SH-SY5Y (cell line): ENCODE measurements at regions not wholly inside any gene's neighbourhood (a gene's known extent, or its start where the extent isn't known, plus 50 kb on each side); places are given as distances from the start of the nearest gene placed in this dataset.
A peak's percentile ranks its signal among the peaks of the same experiment; 100 is the strongest.

ENCODE experiments used
- GATA2 ChIP-seq: IDR thresholded peaks from 2 replicates; pipeline ENCODE4 v1.6.1; 2011; ENCODE audit warnings: mild to moderate bottlenecking, low read depth, low read length
- GATA3 ChIP-seq: IDR thresholded peaks from 2 replicates; pipeline ENCODE4 v1.6.1; 2011; ENCODE audit warnings: low read depth, mild to moderate bottlenecking, low read length, moderate library complexity

DNA sequence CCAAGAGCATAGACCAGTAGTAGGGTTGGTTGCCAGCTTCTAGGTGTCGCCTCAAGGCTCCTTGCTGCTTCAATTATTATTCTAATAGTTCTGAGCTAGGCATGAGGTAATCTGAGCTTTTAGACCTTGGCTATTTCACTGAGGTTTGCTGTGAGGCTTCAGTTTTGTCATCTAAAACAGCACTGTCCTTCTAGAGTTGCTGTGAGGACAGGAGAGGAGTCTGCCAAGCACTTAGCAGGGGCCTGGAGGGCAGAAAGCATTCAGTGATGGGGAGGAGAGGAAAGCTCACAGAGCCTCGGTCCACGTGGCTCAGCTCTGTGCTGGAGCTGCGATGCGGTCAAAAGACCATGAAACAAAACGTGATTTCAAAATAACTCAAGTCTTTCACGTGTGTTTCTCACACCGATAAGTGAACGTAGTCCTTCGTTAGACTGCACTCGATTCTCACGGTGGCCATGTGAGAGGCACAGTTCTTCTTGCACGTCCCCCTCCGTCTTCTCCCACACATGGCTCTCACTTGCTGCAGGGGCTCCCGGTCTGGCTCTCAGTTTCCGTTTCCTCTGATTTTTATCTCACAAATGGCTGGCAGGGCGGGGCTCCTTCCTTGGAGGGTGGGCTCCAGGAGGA lies 113.7 kb downstream of the B3GNT2 start:
- TF ChIP-seq GATA3 (0 out of 2 replicates have a peak, but pooled peaks have one; percentile 37), GATA2 (peak; percentile 83)

DNA sequence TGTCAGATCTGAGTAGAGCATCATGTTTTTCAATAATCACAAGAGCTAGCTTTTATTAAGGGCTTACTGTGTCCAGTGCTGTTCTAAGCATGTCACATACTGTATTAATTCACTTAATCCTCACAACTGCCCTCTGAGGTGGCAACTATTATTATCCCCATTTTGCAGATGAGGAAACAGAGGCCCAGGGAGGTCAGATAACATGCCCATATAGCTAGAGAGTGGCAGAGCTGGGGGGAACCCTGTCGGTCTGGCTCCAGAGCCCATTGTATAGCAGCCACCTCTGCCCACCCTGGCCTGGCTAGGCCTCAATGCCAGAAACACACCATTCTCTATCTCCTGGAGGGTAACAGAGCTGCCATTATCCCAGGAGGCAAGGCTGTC lies 113.2 kb downstream of the B3GNT2 start:
- no peak for TF ChIP-seq GATA2
- TF ChIP-seq GATA3 = no peak

DNA sequence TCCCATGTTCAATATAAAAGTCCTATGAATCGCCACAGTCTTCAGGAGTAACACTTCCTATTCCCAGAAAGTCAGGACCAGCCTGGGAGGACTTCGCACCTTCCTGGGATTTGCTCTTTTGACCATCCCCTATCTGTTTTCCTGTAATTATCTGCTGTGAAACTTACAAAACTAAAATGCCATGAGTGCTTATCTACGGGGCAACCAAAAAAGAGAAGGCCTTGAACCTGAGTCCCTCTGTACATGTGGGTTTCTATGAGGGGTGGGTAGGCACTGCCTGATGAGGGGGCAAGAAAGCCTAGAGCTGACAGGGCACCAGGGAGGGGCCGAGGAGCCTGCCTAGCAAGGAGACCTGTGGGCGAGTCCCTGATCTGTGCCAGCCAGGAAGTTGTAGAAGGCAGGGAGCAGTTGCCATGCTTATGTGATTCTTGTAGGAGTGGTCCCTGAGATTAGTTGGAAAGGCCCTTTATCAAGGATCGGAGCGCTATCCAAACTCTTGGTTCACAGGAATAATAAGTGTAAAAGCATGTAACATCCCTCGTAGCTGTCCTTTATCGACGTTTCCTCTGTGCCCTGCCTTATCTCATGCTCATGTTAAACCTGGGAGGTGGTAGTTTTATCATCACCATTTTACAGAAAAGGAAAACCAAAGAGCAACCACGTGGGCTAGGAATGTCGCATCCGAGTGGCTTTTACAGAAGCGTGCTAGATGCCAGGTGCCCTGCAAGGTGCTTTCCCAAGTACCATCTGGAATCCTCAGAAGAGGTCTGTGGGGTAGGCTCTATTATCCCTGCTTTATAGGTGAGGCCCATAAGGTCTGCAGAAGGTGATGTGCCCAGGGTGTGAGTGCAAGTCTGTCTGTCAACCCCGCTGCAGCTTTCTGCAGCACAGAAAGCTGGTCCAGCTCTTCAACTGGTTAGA lies 111.8 kb downstream of the B3GNT2 start:
- TF ChIP-seq GATA2 = no peak
- TF ChIP-seq GATA3 = no peak

DNA sequence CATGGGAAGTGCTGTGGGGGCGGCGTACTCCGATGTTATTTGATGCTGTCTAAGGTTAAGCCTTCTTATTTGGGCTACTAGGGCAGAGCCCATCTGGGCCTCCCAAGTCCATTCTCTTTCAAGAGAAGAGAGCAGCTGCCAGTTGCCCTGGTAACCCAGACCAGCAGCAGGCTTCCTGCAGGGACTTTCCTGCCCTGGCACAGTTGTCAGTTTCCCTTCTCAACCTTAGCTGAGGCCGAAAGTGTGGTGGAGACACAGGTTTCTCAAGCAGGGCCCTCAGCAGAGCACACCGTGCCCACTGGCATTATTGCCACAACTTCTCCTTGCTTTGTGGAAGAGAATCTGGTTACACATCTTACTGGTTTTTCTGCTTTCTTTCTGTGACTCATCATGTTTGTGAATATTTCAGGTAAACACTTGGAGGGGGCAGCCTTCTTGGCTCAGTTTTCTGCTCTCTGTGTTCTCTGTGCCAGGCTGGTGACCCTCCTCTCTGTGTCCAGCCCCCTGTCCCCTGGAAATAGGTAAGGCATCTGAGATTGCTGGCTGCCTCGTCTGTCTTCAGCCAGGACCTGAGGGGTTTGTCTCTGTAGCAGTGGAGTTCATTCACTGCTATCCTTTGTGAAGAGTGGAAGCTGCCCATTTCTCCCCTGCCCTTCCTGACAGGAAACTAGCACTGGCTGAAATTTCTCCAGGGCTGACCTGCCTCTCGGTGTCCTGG lies 111.0 kb downstream of the B3GNT2 start:
- TF ChIP-seq GATA2 = no peak
- no peak for TF ChIP-seq GATA3

DNA sequence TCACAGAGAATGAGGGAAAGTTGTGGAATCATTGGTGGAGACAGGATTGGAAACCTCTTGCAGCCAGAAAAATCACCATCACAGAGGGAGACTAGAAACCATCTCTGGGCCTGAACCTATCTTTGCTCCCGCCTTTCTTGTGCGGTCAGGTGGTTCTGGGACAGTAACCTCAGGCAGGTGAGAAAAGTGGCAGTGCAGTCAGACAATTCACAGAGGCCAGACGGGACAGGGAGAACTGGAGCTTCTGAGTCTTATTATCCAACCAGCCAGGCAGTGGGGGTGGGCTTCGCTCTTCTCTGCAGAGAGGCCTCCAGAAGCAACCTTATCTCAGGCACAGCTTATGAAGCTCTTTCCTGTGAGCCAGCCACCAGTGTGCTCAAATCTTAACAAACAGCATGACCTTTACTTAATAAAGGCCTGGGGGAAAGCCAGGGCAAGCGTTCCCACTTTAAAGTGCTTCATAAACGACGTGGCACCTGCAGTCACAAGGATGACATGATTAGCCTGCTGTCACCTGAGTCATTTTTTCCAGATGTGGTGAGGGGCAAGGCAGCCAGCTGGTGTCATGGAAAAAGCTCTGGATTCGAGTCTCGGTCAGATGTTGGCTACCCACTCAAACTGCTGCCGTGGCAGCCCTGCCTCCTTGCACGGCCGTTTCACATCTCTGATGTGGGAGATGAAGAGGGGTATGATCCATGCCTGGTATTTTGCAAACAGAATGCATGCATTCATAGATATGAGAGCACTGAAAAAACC lies 109.7 kb downstream of the B3GNT2 start:
- TF ChIP-seq GATA2 (no peak), GATA3 (no peak)

DNA sequence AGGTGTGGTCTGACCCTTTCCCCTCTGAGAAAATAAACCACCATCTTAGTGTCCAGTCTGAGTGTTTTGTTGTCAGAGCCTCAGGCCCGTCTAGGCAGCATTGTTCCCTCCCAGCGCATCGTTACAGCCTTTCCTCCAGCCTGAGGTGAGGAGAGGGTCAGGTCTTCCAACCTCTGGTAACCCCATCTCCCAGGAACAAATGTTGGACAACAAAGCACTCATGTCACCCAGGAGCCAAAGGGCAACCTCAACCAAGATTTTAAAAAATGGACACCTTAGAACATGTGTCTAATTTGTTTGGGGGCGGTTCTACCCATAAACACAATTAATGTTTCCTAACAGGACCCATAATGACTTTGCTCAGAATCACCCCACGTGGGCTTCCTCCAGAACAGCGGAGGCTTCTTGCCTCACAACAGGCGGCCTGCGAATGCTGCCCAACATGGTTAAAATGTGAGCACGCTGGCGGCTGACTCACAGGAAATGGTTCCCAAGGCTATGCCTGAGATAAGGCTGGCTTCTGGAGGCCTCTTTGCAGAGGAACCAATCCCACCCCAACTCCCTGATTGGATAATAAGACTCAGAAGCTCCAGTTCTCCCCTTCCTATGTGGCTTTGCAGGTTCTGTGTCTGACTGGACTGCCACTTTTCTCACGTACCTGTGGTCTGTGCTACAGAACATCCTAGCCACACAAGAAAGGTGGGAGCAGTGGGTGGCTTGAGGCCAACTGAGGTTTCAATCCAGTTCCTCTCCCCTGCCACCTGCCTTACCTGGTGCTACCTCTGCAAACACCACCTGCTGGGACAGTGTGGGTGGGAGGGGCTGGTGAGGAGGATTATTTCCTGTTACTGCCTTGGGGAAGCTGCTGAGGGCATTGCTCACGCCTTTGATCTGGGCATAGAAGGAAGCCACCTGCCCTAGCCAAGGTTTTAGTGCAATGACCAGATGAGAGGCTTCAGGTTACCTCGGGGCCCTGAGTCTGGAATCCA lies 108.8 kb downstream of the B3GNT2 start:
- TF ChIP-seq GATA3 = no peak

DNA sequence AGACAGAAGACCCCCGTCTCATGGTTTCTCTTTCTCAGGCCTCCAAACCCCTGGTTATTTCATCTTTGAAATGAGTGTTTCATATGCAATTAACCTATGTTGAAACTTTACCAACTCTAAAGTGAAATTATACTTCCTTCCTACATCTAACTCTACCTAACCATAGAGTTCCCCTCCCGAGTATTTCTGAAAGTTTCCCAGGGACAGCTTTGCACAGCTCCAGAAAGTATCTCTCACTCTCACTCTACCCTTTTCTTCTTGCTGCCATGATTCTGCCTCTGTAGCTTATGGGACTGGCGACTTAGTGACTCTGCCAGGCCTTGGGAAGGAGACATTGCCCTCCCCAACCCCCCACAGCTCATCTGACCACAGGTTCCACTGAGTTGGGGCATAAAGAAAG lies 107.9 kb downstream of the B3GNT2 start:
- no peak for TF ChIP-seq GATA3
- TF ChIP-seq GATA2 = no peak

DNA sequence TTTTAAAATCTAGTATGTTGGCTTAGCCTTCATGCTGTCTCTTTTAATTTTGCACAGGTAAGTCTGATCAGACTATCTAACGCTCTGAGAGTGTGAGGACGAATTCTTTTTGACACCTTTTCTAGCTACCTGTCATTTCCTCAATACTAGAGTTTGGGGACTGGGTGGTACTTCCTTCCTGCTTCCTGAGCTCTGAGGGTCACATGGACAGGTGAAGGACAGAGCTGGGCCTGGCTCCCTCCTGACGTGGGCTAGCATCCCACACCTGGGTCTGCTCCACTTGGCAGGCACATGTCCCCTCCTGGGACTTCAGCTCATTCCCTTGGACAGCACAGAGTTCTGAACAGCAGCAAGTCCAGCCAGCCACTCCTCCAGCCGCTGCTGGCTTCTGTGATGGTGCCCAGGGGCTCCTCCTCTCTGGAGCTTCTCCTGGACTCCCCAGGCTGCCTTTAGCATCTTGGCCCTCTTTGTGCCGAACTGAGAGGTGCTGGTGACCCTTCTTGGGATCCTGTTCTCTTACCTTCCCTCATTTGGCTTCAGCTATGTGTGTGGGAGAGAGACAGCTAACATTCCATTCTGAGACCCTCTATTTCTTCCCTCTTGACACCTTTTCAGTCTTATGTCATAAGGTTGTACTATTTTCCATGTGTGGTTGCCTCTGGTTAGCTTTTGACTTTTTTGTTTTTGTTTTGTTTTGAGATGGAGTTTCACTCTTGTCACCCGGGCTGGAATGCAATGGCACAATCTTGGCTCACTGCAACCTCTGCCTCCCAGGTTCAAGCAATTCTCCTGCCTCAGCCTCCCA lies 106.9 kb downstream of the B3GNT2 start:
- TF ChIP-seq GATA2 (no peak), GATA3 (no peak)

DNA sequence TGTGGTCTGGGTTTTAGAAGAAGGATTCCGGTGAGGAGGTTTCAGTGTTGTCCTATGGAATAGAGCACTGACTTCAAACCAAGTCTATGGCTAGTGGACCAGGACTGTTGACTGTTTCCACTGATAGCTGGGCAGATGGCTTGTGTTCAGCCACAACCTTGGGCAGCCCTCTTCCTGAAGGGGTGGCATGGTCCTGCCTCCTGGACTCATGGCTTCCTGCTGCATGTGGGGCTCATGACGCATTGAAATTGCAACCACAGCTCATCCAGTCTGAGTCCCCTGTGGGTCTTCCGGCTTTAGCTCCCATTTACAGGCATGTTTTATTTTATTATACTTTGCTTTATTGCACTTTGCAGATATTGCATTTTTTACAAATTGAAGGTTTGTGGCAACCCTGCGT lies 105.0 kb downstream of the B3GNT2 start:
- TF ChIP-seq GATA2 = no peak
- no peak for TF ChIP-seq GATA3

DNA sequence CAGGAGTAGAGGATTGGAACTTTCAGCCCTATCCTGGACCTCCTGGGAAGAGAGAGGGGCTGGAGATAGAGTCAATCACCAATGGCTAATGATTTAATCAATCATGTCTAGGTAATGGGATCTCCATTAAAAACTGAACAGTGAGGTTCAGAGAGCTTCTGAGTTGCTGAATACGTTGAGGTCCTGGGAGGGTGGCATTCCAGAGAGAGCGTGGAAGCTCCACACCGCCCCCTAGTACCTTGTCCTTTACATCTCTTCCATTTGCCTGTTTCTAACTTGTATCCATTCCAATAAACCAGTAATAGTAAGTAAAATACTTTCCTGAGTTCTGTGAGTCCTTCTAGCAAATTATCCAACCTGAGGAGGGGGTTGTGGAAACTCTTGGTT lies 101.7 kb downstream of the B3GNT2 start:
- TF ChIP-seq GATA3 (no peak), GATA2 (no peak)

DNA sequence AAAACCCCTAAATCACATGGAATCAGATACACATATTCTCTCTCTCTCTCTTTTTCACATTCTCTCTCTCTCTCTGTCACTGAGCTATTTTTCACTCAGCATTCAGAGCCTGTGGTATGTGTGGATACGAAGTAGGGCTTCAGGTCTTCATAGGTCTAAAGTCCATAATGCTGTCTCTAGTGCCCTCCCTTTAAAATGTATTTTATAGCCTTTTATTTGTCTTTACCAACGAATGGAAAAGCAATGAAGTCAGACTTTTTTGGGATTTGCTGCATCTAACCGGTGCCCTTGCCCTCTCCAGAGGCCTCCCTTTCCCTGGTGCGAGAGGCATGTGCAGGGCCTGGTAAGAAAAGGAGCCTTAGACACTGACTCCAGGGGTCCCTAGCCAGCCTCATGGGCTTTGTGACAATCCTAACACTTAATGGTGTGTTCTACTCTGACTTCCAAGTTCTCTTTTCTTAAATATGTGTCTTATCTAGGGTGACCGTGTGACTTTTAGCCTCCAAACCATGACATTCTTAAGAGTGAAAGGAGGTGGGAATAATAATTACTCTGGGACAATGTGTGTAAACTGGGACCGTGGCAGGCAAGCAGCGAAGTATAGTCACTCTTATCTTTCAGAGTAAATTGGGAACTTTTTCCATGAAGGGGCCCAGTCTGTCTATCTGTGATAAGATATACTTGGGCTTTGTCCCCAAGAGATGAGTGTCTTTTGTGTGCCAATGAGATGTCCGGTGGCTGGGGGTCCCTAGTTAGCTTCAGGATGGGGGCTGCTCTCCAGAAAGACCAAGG lies 101.1 kb downstream of the B3GNT2 start:
- no peak for TF ChIP-seq GATA2
- TF ChIP-seq GATA3 = no peak
